T follicular helper cell (primary cell): ENCODE measurements at regions not wholly inside any gene's neighbourhood (a gene's known extent, or its start where the extent isn't known, plus 50 kb on each side); places are given as distances from the start of the nearest gene placed in this dataset.

Experiments used
- DNase-seq: peaks from one replicate; pipeline ENCODE4 v3.0.0-alpha.2; 2020; ENCODE audit warnings: low read depth

DNA sequence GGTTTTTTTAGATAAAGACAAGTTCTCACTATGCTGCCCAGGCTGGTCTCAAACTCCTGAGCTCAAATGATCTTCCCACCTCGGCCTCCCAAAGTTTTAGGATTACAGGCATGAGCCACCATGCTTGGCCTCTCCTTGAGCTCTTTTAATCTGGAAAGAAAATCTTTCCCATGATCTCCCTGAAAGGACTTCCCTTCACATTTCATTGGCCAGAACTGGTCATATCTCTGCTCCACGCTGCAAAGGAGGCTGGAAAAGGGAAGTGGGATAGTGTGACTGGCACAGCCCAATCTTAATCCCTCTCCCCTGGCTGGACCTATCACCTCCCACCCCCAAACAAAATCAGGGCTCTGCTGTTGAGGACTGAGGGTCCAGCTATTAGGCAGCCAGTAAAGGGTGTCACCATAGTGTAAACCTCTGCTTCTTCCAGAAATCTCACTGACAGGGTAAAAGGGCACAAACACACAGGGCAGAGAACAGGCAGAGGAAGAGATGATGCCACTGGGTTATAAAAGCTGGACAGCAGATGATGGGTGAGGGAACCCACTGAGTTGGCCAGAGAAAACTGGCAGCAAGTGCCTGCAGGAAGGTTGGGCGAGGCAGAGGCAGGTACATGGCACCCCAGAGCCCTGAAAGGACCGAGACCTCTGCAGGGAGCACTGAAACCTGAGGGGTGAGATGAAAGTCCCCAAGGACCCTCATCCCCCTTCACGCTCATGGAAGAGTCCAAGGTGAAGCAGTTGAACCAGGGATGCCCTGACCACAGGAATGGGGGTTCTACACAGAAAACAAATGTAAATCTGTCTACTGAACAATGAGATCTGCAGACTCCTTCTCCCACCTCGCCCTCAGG lies 83.1 kb upstream of the PTPN1 start:
- DNase-seq = no peak

- no peak for DNase-seq
Measured at GRCh38 chr20:50427719-50428083, 82.5 kb upstream of the PTPN1 start.

GRCh38 chr20:50428097-50428828 lies 81.9 kb upstream of the PTPN1 start:
- no peak for DNase-seq

DNA sequence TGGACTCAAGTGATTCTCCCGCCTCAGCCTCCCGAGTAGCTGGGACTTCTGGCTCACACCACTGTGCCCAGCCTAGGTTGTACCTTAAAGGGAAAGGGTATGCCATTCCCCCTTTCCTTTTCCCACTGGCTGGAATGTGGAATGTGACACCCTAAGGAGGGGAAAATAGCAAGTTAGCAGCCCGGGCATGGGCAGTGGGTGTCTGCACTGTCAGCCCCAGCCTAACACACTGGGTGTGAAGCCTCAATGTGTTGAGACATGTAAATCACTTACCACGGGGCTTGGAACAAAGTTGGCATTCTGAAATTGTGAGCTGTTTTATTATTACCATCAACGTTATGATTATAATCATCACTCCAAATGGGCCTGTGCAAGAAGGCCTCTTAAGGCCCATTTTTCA lies 80.8 kb upstream of the PTPN1 start:
- no peak for DNase-seq

DNA sequence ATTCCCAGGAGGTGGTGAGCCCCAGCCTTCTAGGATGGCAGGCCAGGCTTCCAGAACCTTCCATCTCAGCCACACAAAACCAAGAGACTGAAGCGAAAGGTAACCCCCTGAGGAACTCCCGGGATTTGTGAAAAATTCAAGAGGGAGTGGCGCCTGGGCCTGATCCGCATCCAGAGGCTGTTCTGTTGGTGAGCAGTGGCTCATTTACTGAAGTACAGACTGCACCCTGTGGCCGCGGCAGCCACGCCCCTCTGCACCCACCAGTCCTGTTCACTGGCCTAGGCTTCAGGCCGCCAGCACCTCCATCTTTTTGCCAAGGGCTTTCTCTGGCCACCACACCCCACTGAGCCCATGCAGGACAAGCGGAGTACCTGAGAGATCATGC lies 79.1 kb upstream of the PTPN1 start:
- DNase-seq = no peak

DNA sequence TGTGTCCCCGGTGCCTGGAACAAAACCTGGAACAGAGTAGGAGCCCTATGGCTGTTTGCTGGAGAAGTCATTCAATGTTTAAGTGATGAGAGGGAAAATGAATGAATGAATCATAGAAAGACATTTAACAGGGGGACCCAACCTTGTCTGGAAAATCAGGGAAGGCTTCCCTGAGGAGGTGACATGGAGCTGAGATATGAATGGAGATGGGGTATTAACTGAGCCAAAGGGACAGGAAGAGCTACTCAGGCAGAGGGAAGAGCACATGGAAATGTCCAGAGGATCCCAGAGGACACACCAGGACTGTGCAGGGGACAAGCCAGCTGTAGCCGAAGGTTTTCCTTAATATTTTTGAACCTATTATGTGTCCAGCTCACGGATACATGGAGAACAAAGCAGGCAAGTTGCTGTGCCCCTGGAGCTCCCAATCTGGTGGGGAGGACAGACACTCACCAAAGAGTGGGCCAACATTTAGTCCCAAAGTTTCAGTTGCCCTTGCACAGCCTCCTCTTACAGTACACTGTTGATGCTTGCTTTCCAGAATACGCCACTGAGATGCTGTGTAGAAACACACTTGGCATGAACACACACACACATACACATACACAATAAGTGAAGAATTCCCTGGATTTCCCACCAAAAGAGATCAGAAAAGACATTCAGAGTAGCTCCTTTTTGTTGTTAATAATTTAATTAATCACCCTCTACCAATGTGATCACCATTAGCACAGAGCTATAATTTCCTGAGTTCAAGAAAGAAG lies 77.0 kb upstream of the PTPN1 start:
- no peak for DNase-seq

DNA sequence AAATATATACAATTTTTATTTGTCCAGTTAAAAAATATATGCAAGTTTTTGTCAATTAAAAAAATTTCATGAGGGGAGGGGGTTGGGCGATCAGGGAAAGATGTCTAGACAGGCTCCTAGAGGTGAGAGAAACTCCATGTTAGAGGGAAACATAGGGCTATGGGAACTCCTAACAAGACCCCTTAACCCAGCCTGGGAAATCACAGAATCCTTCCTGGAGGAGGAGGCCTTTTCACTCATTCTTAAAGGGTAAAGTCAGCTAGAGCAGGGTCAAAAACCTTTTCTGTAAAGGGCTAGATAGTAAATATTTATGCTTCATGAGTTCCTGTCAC lies 75.9 kb upstream of the PTPN1 start:
- no peak for DNase-seq

GRCh38 chr20:50434653-50435396 lies 75.4 kb upstream of the PTPN1 start:
- no peak for DNase-seq

GRCh38 chr20:50435397-50436051 lies 74.7 kb upstream of the PTPN1 start:
- no peak for DNase-seq

DNA sequence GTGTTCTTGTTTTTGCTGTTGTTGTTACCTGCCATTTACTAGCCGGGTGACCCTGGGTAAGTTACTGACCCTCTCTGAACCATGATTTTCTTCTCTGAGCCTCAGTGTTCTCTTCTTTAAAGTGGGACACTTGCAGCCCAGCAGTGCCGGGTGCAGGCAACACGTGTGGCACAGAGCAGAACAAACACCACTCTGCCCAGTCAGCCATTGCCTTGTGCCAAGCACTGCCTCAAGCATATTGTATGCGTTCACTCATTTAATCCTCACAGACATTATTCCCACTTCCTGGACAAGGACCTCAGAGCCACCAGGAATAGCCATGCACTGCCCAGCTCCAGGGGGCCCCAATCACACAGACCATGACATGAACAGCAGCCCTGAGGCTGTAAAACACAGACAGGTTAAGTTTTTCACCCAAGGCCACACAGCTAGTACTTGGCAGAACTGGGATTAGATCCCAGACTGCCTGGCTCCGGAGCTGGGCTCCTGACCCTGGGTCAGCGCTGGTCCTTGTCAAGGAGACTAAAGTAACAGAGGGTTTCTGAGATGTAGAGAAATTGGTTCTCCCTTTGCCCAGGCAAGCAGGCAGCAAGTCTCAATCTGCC lies 74.0 kb upstream of the PTPN1 start:
- DNase-seq = no peak

DNA sequence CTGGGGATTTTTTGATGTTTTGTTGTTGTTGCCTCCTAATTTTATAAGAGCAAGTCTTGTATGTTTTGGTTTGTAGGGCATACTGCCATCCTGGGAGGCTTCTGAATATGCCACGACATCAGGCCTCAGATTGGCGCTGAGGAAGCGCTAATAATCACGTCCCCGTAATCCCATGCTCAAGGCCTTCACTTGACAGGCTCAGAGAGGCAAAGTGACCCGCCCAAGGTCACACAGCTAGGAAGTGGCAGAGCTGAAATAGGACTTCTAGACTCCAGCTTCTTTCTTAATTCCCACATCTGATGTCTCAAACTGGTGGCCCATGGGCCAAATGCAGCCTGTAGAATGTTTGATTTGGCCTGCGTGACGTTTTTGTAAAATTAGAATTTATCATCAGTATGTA lies 73.5 kb upstream of the PTPN1 start:
- no peak for DNase-seq

GRCh38 chr20:50438986-50439407 lies 71.2 kb upstream of the PTPN1 start:
- DNase-seq = no peak

DNA sequence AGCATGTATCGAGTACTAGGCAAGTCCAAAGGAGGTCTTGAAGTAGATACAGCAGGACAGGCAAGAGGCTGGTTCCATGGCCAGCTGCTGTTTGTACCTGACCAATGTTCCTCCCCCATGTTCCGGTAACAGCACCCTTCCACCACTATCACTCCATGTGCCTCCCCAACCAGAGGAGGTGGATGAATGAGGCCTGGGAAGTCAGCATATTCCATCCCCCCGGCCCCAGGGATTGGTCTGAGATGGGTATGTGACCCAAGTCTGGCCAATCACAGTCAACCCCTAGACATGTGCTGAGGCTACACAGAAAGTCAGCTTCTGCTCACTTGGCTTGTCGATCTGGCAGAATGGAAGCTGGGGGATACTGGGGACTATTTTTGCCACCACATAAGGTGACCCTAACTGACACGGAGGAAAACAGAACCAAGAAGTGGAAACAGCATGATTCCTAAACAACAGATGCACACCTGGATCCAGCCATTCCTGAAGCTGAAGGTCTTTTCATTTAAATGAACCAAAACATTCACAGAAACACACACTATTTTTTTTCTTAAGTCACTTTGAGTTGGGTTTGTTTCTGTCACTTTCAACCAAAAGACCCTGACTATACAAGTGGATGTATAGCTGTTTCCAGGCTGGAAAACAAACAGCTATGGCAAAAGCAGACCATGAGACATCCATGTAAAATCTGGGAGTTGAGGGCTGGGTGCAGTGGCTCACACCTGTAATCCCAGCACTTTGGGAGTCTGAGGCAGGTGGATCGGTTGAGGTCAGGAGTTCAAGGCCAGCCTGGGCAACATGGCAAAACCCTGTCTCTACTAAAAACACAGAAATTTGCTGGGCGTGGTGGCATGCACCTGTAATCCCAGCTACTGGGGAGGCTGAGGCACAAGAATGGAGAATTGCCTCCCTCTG lies 70.4 kb upstream of the PTPN1 start:
- no peak for DNase-seq

DNA sequence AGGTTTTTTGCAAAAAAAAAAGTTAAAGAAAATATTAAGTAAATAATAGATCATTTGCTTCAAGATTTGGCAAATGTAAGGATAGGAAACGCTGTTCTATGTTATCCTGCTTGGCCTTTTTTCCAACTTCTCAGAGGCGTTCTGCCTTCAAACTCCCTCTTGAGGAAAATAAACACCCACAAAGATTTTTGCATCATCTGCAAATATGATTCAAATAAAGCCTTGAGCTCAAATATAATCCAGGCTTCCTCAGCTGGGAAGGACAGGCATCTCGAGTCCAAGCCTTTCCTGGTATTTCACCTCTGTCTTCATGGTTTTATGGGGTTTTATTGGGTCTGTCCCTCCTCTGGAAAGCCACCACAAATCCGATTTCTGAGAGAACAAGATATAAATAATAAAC lies 67.7 kb upstream of the PTPN1 start:
- DNase-seq = no peak

DNA sequence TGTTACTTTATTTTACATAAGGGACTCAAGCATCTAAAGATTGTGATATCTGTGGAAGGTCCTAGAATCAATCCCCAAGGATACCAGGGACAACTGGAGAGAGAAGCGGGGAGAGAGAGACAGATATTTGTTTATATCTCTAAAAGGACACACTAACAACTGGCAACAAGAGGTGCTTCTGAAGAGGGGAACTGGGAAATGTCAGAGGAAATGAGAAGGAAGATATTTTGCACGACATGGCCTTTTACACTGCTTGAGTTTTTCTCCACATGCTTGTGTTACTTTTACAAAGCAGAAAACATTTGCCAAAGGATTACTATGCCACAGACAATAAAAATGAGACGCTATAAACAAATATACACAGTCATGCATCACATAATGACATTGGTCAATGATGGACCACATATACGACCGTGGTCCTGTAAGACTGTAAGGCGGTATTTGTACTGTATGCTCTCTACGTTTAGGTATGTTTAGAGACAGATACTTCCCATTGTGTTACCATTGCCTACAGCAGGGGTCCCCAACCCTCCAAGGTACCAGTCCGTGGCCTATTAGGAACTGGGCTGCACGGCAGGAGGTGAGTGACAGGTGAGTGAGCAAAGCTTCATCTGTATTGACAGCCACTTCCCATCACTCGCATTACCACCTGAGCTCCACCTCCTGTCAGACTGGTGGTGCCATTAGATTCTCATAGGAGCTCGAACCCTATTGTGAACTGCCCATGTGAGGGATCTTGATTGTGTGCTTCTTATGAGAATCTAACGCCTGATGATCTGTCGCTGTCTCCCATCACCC lies 64.6 kb upstream of the PTPN1 start:
- DNase-seq = no peak

DNA sequence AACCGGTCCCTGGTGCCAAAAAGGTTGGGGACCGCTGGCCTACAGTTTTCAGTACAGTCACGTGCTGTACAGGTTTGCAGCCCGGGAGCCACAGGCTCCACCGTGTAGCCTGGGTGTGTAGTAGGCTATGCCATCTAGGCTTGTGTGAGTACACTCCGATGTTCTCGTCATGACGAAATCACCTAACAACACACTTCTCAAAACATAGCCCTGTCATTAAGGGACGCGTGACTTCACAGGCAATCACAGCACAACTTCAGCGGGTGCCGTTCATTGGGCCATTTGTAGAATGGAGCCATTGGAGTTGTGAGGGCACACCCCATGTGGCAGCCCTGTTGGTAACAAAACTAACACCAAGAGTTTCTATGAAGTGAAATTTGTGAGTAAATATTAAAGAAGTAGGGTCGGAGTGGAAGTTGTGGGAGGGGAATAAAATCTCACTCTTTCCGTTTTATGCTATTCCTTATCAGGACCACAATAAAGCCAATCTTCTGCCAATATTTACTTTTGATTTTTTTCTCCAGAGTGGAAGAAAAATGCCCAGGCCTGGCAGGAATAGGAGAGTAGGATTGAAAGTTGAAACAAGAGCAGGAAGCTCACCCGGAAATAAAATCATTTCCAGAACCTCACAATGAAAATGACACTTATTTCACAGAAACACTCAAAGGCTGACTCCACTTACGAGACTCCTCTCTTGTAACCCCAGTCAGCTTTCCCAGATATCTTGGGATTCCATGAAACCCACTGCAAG lies 63.7 kb upstream of the PTPN1 start:
- DNase-seq = no peak

GRCh38 chr20:50447102-50447804 lies 62.9 kb upstream of the PTPN1 start:
- DNase-seq = no peak

DNA sequence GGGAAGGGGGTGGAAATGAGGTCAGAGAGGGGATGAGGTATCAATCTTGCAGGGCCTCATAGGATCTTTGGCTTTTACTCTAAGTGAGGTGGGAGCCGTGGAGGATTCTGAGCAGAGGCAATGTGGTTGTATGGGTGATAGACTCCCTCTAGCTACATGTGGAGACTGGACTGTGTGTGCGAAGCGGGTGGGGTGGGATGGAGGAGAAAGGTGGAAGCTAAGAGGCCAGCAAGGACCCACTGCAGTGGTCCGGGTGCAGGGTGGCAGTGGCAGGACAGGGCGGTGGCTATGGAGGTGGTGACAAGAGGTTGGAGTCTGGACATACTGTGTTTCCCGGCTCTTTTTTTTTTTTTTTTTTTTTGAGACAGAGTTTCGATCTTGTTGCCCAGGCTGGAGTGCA lies 62.4 kb upstream of the PTPN1 start:
- DNase-seq = no peak
